ENCODE measurements at regions not wholly inside any gene's neighbourhood (a gene's known extent, or its start where the extent isn't known, plus 50 kb on each side); places are given as distances from the start of the nearest gene placed in this dataset.

DNA sequence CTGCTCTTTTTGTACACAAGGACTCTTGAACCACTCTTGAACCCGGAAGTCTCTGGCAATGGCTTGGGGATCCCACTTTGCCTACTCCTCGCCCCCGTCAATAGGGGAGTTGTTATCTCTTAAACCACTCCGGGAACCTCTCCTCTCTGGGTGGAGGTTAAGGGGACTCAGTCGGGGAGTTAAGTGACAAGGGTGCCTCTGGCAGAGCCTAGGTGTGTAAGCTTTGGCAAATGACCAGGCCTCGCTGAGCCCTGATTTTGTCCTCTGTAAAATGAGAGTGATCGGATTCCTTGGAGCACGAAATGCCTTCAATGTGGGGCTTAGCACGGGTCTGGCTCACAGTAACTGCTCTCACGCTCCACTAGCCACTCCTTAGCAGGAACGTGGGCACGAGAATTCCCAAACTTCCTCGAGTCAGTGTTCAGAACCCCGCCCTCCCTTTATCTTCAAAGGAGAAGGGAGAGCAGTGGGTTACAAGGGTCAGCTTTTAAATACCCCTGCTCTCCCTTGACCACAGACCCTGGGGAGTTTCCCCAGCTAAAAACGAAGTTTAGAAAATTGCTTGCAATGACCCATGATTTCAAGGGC, 193.3 kb downstream of the KATNAL1 start:
- TF ChIP-seq, protein P1, sequence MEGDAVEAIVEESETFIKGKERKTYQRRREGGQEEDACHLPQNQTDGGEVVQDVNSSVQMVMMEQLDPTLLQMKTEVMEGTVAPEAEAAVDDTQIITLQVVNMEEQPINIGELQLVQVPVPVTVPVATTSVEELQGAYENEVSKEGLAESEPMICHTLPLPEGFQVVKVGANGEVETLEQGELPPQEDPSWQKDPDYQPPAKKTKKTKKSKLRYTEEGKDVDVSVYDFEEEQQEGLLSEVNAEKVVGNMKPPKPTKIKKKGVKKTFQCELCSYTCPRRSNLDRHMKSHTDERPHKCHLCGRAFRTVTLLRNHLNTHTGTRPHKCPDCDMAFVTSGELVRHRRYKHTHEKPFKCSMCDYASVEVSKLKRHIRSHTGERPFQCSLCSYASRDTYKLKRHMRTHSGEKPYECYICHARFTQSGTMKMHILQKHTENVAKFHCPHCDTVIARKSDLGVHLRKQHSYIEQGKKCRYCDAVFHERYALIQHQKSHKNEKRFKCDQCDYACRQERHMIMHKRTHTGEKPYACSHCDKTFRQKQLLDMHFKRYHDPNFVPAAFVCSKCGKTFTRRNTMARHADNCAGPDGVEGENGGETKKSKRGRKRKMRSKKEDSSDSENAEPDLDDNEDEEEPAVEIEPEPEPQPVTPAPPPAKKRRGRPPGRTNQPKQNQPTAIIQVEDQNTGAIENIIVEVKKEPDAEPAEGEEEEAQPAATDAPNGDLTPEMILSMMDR (conservative IDR thresholded peaks at IDR 0.05; ENCODE audit: low read length), result no peak
- no peak for TF ChIP-seq EZH2phosphoT487 (IDR thresholded peaks at IDR 0.05; ENCODE audit: borderline replicate concordance, low read depth, low read length)
- Histone ChIP-seq H3K79me2 (ENCODE audit: insufficient read depth, low read depth, low read length) (no peaks in the 10 kb centered on the region), H3K36me3 (ENCODE audit: insufficient read depth, low read length) (no peaks in the 10 kb centered on the region), H3K9me3 (ENCODE audit: low read length) (no peaks in the 10 kb centered on the region), H3K27ac (ENCODE audit: low read depth, low read length, poor library complexity, severe bottlenecking) (no peak overlapping the region), H2AFZ (ENCODE audit: low read length) (peak overlapping the region; percentile 88), H3K9me2 (ENCODE audit: insufficient read depth, low read length) (no peaks in the 10 kb centered on the region), H4K20me1 (ENCODE audit: insufficient read depth, low read length) (no peaks in the 10 kb centered on the region), H3K4me2 (ENCODE audit: low read length) (peak overlapping the region; percentile 90), H3K4me1 (ENCODE audit: insufficient read depth, low read length, poor library complexity, severe bottlenecking) (peaks cover 9% of the 10 kb centered on the region), H3K4me3 (ENCODE audit: low read depth, low read length, poor library complexity, severe bottlenecking) (peak overlapping the region; percentile 71)
- POLR2A ChIA-PET, result interaction anchor here (0.6 kb wide), 3 partner anchors 9 to 191 kb away, joined by 3 to 6 read pairs (median 4); no protein-coding TSS in a partner anchor
- intact Hi-C loops (cut with micrococcal nuclease; ENCODE audit: unreplicated experiment), result loop anchor here (1.0 to 10.0 kb wide), 4 partner anchors 267 to 931 kb away; no protein-coding TSS in a partner anchor
- no TSS peak for BruUV-seq (replicated peaks)
- CTCF ChIA-PET (ENCODE audit: unreplicated experiment), result interaction anchor here (0.6 to 1.6 kb wide), 3 partner anchors 17 to 343 kb away, joined by 4 to 6 read pairs (median 5); no protein-coding TSS in a partner anchor
- DNase-seq (ENCODE audit: low spot score), result no peak

DNA sequence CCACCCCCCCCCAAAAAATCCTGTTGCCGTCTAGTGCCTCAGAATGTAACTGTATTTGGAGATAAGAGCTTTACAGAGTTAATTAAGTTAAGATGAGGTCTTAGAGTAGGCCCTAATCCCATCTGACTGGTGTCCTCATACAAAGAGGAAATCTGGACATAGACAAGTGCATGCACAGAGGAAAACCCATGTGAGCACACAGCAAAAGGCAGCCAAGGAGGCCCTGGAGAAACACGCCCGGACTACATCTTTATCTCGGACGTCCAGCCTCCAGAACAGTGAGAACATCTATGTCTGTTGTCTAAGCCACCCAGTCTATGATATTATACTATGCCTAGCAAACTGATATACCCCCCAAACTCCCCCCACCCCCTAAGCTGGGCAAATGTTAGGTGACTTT, 193.8 kb downstream of the KATNAL1 start:
- Histone ChIP-seq H3K9me3 (ENCODE audit: low read length) (no peaks in the 10 kb centered on the region), H3K36me3 (ENCODE audit: insufficient read depth, low read length) (no peaks in the 10 kb centered on the region), H4K20me1 (ENCODE audit: insufficient read depth, low read length) (no peaks in the 10 kb centered on the region), H3K27ac (ENCODE audit: low read depth, low read length, poor library complexity, severe bottlenecking) (no peak overlapping the region), H3K9me2 (ENCODE audit: insufficient read depth, low read length) (no peaks in the 10 kb centered on the region), H3K4me1 (ENCODE audit: insufficient read depth, low read length, poor library complexity, severe bottlenecking) (peaks cover 9% of the 10 kb centered on the region), H3K4me2 (ENCODE audit: low read length) (peak overlapping the region; percentile 52; the same call in 1 of the 2 replicates), H3K79me2 (ENCODE audit: insufficient read depth, low read depth, low read length) (no peaks in the 10 kb centered on the region), H3K4me3 (ENCODE audit: low read depth, low read length, poor library complexity, severe bottlenecking) (no peak overlapping the region), H2AFZ (ENCODE audit: low read length) (peak overlapping the region; percentile 91; the same call in 1 of the 2 replicates)
- no peak for DNase-seq (ENCODE audit: low spot score)
- ChIA-PET POLR2A (interaction anchor here (0.6 kb wide), 2 partner anchors 9 to 36 kb away, joined by 4 to 6 read pairs; no protein-coding TSS in a partner anchor), CTCF (ENCODE audit: unreplicated experiment) (interaction anchor here (0.6 to 2.2 kb wide), 4 partner anchors 18 to 343 kb away, joined by 4 to 10 read pairs (median 6); no protein-coding TSS in a partner anchor)
- intact Hi-C loops (cut with micrococcal nuclease; ENCODE audit: unreplicated experiment), result loop anchor here (1.0 to 10.0 kb wide), 3 partner anchors 266 to 931 kb away; no protein-coding TSS in a partner anchor
- no peak for TF ChIP-seq EZH2phosphoT487 (IDR thresholded peaks at IDR 0.05; ENCODE audit: borderline replicate concordance, low read depth, low read length)
- TF ChIP-seq, protein P1 (conservative IDR thresholded peaks at IDR 0.05; ENCODE audit: low read length), result no peak
- no TSS peak for BruUV-seq (replicated peaks)

Measured in OCI-LY7 (cell line).